ENCODE measurements at regions not wholly inside any gene's neighbourhood (a gene's known extent, or its start where the extent isn't known, plus 50 kb on each side); places are given as distances from the start of the nearest gene placed in this dataset.

- Histone ChIP-seq H3K4me1 (ENCODE audit: control insufficient read depth, insufficient read depth, low read length) (peaks cover 3% of the 10 kb centered on the region), H3K27me3 (ENCODE audit: control insufficient read depth, insufficient read depth, low read length) (no peaks in the 10 kb centered on the region), H3K36me3 (ENCODE audit: control insufficient read depth, insufficient read depth, low read length) (no peaks in the 10 kb centered on the region), H3K4me3 (ENCODE audit: low read depth, low read length) (no peak overlapping the region), H3K9me3 (ENCODE audit: control insufficient read depth, insufficient read depth, low read length) (peaks cover 1% of the 10 kb centered on the region), H3K27ac (ENCODE audit: low read depth, low read length) (no peak overlapping the region)
- peak in 2 of 6 donors; percentile 17 to 38 for DNase-seq (ENCODE audit: low read depth in 4 of 6, low spot score in 6 of 6)
- WGBS (ENCODE audit: insufficient coverage), result 27% methylated on average over 4 of the region's 8 CpGs
Observed at GRCh38 chr5:175021841-175022625, 297.7 kb downstream of the MSX2 start.

GRCh38 chr5:175021321-175021720 lies 296.9 kb downstream of the MSX2 start:
- 100% methylated on average over 1 of the region's 2 CpGs for WGBS (ENCODE audit: insufficient coverage)
- H3K27me3 ChIP-seq (ENCODE audit: control insufficient read depth, insufficient read depth, low read length), result no peaks in the 10 kb centered on the region
- no peak overlapping the region for H3K4me3 ChIP-seq (ENCODE audit: low read depth, low read length)
- H3K9me3 ChIP-seq (ENCODE audit: control insufficient read depth, insufficient read depth, low read length), result peaks cover 1% of the 10 kb centered on the region
- H3K36me3 ChIP-seq (ENCODE audit: control insufficient read depth, insufficient read depth, low read length), result no peaks in the 10 kb centered on the region
- H3K4me1 ChIP-seq (ENCODE audit: control insufficient read depth, insufficient read depth, low read length), result peaks cover 3% of the 10 kb centered on the region
- DNase-seq (ENCODE audit: low read depth in 4 of 6, low spot score in 6 of 6), result peak in 1 of 6 donors; percentile 79
- no peak overlapping the region for H3K27ac ChIP-seq (ENCODE audit: low read depth, low read length)

- peaks cover 1% of the 10 kb centered on the region for H3K9me3 ChIP-seq (ENCODE audit: control insufficient read depth, insufficient read depth, low read length)
- DNase-seq (ENCODE audit: low read depth in 4 of 6, low spot score in 6 of 6), result peak in 1 of 6 donors; percentile 43
- no peak overlapping the region for H3K4me3 ChIP-seq (ENCODE audit: low read depth, low read length)
- H3K36me3 ChIP-seq (ENCODE audit: control insufficient read depth, insufficient read depth, low read length), result no peaks in the 10 kb centered on the region
- H3K27ac ChIP-seq (ENCODE audit: low read depth, low read length), result no peak overlapping the region
- H3K4me1 ChIP-seq (ENCODE audit: control insufficient read depth, insufficient read depth, low read length), result no peaks in the 10 kb centered on the region
- 57% methylated on average over 4 of the region's 5 CpGs for WGBS (ENCODE audit: insufficient coverage)
- no peaks in the 10 kb centered on the region for H3K27me3 ChIP-seq (ENCODE audit: control insufficient read depth, insufficient read depth, low read length)
Observed at GRCh38 chr5:175015028-175015685, 290.8 kb downstream of the MSX2 start.

- H3K27me3 ChIP-seq (ENCODE audit: control insufficient read depth, insufficient read depth, low read length), result no peaks in the 10 kb centered on the region
- no peaks in the 10 kb centered on the region for H3K36me3 ChIP-seq (ENCODE audit: control insufficient read depth, insufficient read depth, low read length)
- 96% methylated on average over 2 of the region's 4 CpGs for WGBS (ENCODE audit: insufficient coverage)
- DNase-seq (ENCODE audit: low read depth in 4 of 6, low spot score in 6 of 6), result no peak
- no peaks in the 10 kb centered on the region for H3K4me1 ChIP-seq (ENCODE audit: control insufficient read depth, insufficient read depth, low read length)
- no peak overlapping the region for H3K27ac ChIP-seq (ENCODE audit: low read depth, low read length)
- no peak overlapping the region for H3K4me3 ChIP-seq (ENCODE audit: low read depth, low read length)
- peaks cover 1% of the 10 kb centered on the region for H3K9me3 ChIP-seq (ENCODE audit: control insufficient read depth, insufficient read depth, low read length)
Observed at GRCh38 chr5:175013251-175013650, 288.9 kb downstream of the MSX2 start.

- WGBS (ENCODE audit: insufficient coverage), result 77% methylated on average over 8 of the region's 8 CpGs
Observed at GRCh38 chr5:175012267-175012666, 287.9 kb downstream of the MSX2 start.

DNA sequence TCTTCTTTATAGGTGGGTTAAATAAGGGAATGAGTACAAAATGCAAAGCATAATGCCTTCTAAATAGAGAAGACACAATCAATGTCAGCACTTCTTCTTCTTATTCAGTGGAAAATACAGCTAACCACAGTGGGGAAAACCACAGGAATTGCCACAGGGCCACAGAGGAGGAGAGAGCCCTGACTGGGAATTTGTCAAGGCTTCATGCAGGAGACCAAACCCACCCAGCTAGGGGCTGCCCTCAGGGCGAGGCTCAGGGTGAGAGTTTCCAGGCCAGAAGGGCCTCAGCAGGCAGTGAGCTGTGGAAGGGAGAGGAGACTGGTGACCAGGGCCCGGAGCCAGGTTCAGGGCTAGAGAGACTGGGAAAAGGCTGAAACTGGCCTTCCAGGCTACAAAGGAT lies 279.1 kb downstream of the MSX2 start:
- H3K36me3 ChIP-seq (ENCODE audit: control insufficient read depth, insufficient read depth, low read length), result no peaks in the 10 kb centered on the region
- H3K9me3 ChIP-seq (ENCODE audit: control insufficient read depth, insufficient read depth, low read length), result no peaks in the 10 kb centered on the region
- 89% methylated on average over 2 of the region's 2 CpGs for WGBS (ENCODE audit: insufficient coverage)
- DNase-seq (ENCODE audit: low read depth in 4 of 6, low spot score in 6 of 6), result no peak
- H3K4me3 ChIP-seq (ENCODE audit: low read depth, low read length), result no peak overlapping the region
- peaks cover 6% of the 10 kb centered on the region for H3K27me3 ChIP-seq (ENCODE audit: control insufficient read depth, insufficient read depth, low read length)
- no peak overlapping the region for H3K27ac ChIP-seq (ENCODE audit: low read depth, low read length)
- H3K4me1 ChIP-seq (ENCODE audit: control insufficient read depth, insufficient read depth, low read length), result peaks cover 10% of the 10 kb centered on the region

More at GRCh38 chr5:175012267-175012666, 287.9 kb downstream of the MSX2 start:
- Histone ChIP-seq H3K27ac (ENCODE audit: low read depth, low read length) (no peak overlapping the region), H3K36me3 (ENCODE audit: control insufficient read depth, insufficient read depth, low read length) (no peaks in the 10 kb centered on the region), H3K4me1 (ENCODE audit: control insufficient read depth, insufficient read depth, low read length) (no peaks in the 10 kb centered on the region), H3K9me3 (ENCODE audit: control insufficient read depth, insufficient read depth, low read length) (peaks cover 1% of the 10 kb centered on the region), H3K4me3 (ENCODE audit: low read depth, low read length) (no peak overlapping the region), H3K27me3 (ENCODE audit: control insufficient read depth, insufficient read depth, low read length) (no peaks in the 10 kb centered on the region)
- no peak for DNase-seq (ENCODE audit: low read depth in 4 of 6, low spot score in 6 of 6)

- Histone ChIP-seq H3K9me3 (ENCODE audit: control insufficient read depth, insufficient read depth, low read length) (no peaks in the 10 kb centered on the region), H3K27me3 (ENCODE audit: control insufficient read depth, insufficient read depth, low read length) (peaks cover 6% of the 10 kb centered on the region), H3K36me3 (ENCODE audit: control insufficient read depth, insufficient read depth, low read length) (no peaks in the 10 kb centered on the region), H3K4me3 (ENCODE audit: low read depth, low read length) (no peak overlapping the region), H3K4me1 (ENCODE audit: control insufficient read depth, insufficient read depth, low read length) (peaks cover 10% of the 10 kb centered on the region), H3K27ac (ENCODE audit: low read depth, low read length) (no peak overlapping the region)
- WGBS (ENCODE audit: insufficient coverage), result 23% methylated on average over 8 of the region's 11 CpGs
- DNase-seq (ENCODE audit: low read depth in 4 of 6, low spot score in 6 of 6), result peak in 2 of 6 donors; percentile 38 to 55
Observed at GRCh38 chr5:175001876-175002645, 277.7 kb downstream of the MSX2 start.

GRCh38 chr5:175001311-175001710 lies 276.9 kb downstream of the MSX2 start:
- no peak overlapping the region for H3K27ac ChIP-seq (ENCODE audit: low read depth, low read length)
- H3K4me3 ChIP-seq (ENCODE audit: low read depth, low read length), result no peak overlapping the region
- H3K36me3 ChIP-seq (ENCODE audit: control insufficient read depth, insufficient read depth, low read length), result no peaks in the 10 kb centered on the region
- H3K27me3 ChIP-seq (ENCODE audit: control insufficient read depth, insufficient read depth, low read length), result peaks cover 6% of the 10 kb centered on the region
- H3K9me3 ChIP-seq (ENCODE audit: control insufficient read depth, insufficient read depth, low read length), result no peaks in the 10 kb centered on the region
- DNase-seq (ENCODE audit: low read depth in 4 of 6, low spot score in 6 of 6), result no peak
- H3K4me1 ChIP-seq (ENCODE audit: control insufficient read depth, insufficient read depth, low read length), result peaks cover 10% of the 10 kb centered on the region
- WGBS (ENCODE audit: insufficient coverage), result 94% methylated on average over 2 of the region's 2 CpGs

GRCh38 chr5:174999581-174999980 lies 275.2 kb downstream of the MSX2 start:
- Histone ChIP-seq H3K36me3 (ENCODE audit: control insufficient read depth, insufficient read depth, low read length) (no peaks in the 10 kb centered on the region), H3K9me3 (ENCODE audit: control insufficient read depth, insufficient read depth, low read length) (no peaks in the 10 kb centered on the region), H3K27me3 (ENCODE audit: control insufficient read depth, insufficient read depth, low read length) (peaks cover 6% of the 10 kb centered on the region), H3K4me1 (ENCODE audit: control insufficient read depth, insufficient read depth, low read length) (peaks cover 10% of the 10 kb centered on the region), H3K4me3 (ENCODE audit: low read depth, low read length) (no peak overlapping the region), H3K27ac (ENCODE audit: low read depth, low read length) (no peak overlapping the region)
- DNase-seq (ENCODE audit: low read depth in 4 of 6, low spot score in 6 of 6), result peak in 2 of 6 donors; percentile 19 to 55
- 54% methylated on average over 6 of the region's 8 CpGs for WGBS (ENCODE audit: insufficient coverage)

Data from spinal cord (tissue), 9 donors.